HCT116 (cell line): ENCODE measurements at regions not wholly inside any gene's neighbourhood (a gene's known extent, or its start where the extent isn't known, plus 50 kb on each side); places are given as distances from the start of the nearest gene placed in this dataset.

Experiments
- ATAC-seq: fragments of 200-7000 bp; cut with Tn5 transposase; 2 replicates; pipeline ENCODE4 v1.9.1; 2020; ENCODE audit warnings: mild to moderate bottlenecking, moderate library complexity
- BruUV-seq: library from RNA; stranded (reverse); fragments of 400-500 nt; replicated peaks from 2 replicates; lab custom pipeline; 2021; lab: Mats Ljungman, UMichigan
- CTCF ChIA-PET: fragments of 300-600 bp; sonication (Branson Sonifier 250); formaldehyde crosslinking; loops from one replicate; lab custom pipeline; 2021; ENCODE audit warnings: antibody characterized with exemption; lab: Charles Lee
- POLR2A ChIA-PET: fragments of 300-600, 350-600 bp; sonication (Branson Sonifier 250); formaldehyde crosslinking; loops from one replicate; lab custom pipeline; 2021; ENCODE audit warnings: antibody characterized with exemption; lab: Charles Lee
- RAD21 ChIA-PET, 2 experiments: fragments of 300-600 bp; sonication (Branson Sonifier 250); formaldehyde crosslinking; loops; one replicate each; lab custom pipeline; 2023; ENCODE audit warnings: low total read pairs in 2 of 2; ENCODE audit not compliant: uncharacterized antibody in 2 of 2, unreplicated experiment in 2 of 2, low non-redundant PET in 1 of 2; lab: Charles Lee
- DNase-seq: peaks from one replicate; pipeline ENCODE4 v3.0.0-alpha.2; 2010; ENCODE audit warnings: low read depth, low spot score
- H2AFZ ChIP-seq: fragments of 200-600 bp; shearing (Covaris generic), sonication (generic); 2 replicates; pipeline ENCODE4 v1.6.1; 2017; ENCODE audit warnings: low read depth, mixed run types, mixed read lengths, antibody characterized with exemption, low read length; ENCODE audit not compliant: poor library complexity, severe bottlenecking
- H3K27ac ChIP-seq: 2 replicates; pipeline ENCODE4 v1.5.1; 2012; ENCODE audit warnings: low read depth, low read length
- H3K27me3 ChIP-seq: fragments of 200-600 bp; sonication (generic); 2 replicates; pipeline ENCODE4 v1.6.1; 2016; ENCODE audit warnings: mixed run types, low read length, mixed read lengths; ENCODE audit not compliant: insufficient read depth
- H3K36me3 ChIP-seq, 2 experiments: fragments of 200-500 bp in 1 of 2; fragments of 200-600 bp in 1 of 2; sonication (Bioruptor generic) in 1 of 2; sonication (generic) in 1 of 2; 2 replicates each; pipeline versions ENCODE4 v1.5.1 to v1.6.1; 2014 to 2016; ENCODE audit warnings: low read length in 2 of 2, inconsistent platforms in 1 of 2, mixed read lengths in 1 of 2, mixed run types in 1 of 2; ENCODE audit not compliant: insufficient read depth in 2 of 2, control insufficient read depth in 1 of 2
- H3K4me1 ChIP-seq, 2 experiments: fragments of 200-600 bp in 1 of 2; sonication (generic) in 1 of 2; 2 replicates each; pipeline versions ENCODE4 v1.5.1 to v1.6.1; 2012 to 2017; ENCODE audit warnings: low read length in 2 of 2, inconsistent platforms in 1 of 2, mild to moderate bottlenecking in 1 of 2, mixed read lengths in 1 of 2, mixed run types in 1 of 2, moderate library complexity in 1 of 2; ENCODE audit not compliant: insufficient read depth in 2 of 2, control insufficient read depth in 1 of 2
- H3K4me2 ChIP-seq: fragments of 200-600 bp; sonication (generic); 2 replicates; pipeline ENCODE4 v1.6.1; 2017; ENCODE audit warnings: mixed run types, low read length, mixed read lengths
- H3K4me3 ChIP-seq, 2 experiments: fragments of 200-600 bp in 1 of 2; sonication (generic) in 1 of 2; replicated peaks in 1 of 2; 2 replicates each; pipeline ENCODE4 v1.5.1; 2011 to 2016; ENCODE audit warnings: low read length in 2 of 2, control low read depth in 1 of 2, low read depth in 1 of 2, mild to moderate bottlenecking in 1 of 2, mixed read lengths in 1 of 2, mixed run types in 1 of 2
- H3K79me2 ChIP-seq: fragments of 200-600 bp; sonication (generic); 2 replicates; pipeline ENCODE4 v1.6.1; 2017; ENCODE audit warnings: mild to moderate bottlenecking, mixed run types, low read length, moderate library complexity, mixed read lengths; ENCODE audit not compliant: insufficient read depth
- H3K9ac ChIP-seq: fragments of 200-600 bp; sonication (generic); 2 replicates; pipeline ENCODE4 v1.6.1; 2016; ENCODE audit warnings: low read length, mixed read lengths
- H3K9me2 ChIP-seq: fragments of 200-600 bp; sonication (generic), shearing (Covaris generic); 2 replicates; pipeline ENCODE4 v1.6.1; 2017; ENCODE audit warnings: mixed run types, mild to moderate bottlenecking, moderate library complexity; ENCODE audit not compliant: insufficient read depth
- H3K9me3 ChIP-seq, 2 experiments: fragments of 200-500 bp in 1 of 2; fragments of 200-600 bp in 1 of 2; sonication (Bioruptor generic) in 1 of 2; sonication (generic) in 1 of 2; 2 replicates each; pipeline ENCODE4 v1.6.1; 2014 to 2017; ENCODE audit warnings: low read length in 2 of 2, mixed read lengths in 2 of 2, inconsistent platforms in 1 of 2, low read depth in 1 of 2, mild to moderate bottlenecking in 1 of 2, mixed run types in 1 of 2, moderate library complexity in 1 of 2; ENCODE audit not compliant: control insufficient read depth in 1 of 2, insufficient read depth in 1 of 2
- H4K20me1 ChIP-seq: fragments of 200-600 bp; sonication (generic), shearing (Covaris generic); 2 replicates; pipeline ENCODE4 v1.6.1; 2017; ENCODE audit warnings: mixed run types, mild to moderate bottlenecking, moderate library complexity; ENCODE audit not compliant: insufficient read depth
- ATF3 ChIP-seq: IDR thresholded peaks from 2 replicates; pipeline ENCODE4 v1.6.1; 2012
- EGR1 ChIP-seq: IDR thresholded peaks from 2 replicates; pipeline ENCODE4 v1.6.1; 2012; ENCODE audit warnings: low read depth
- ELF1 ChIP-seq: IDR thresholded peaks from 2 replicates; pipeline ENCODE4 v1.6.1; 2012; ENCODE audit warnings: low read depth, borderline replicate concordance
- EZH2 ChIP-seq: fragments of 200-600 bp; sonication (generic); IDR thresholded peaks from 2 replicates; pipeline ENCODE4 v1.6.1; 2017; ENCODE audit warnings: antibody characterized with exemption, mixed run types
- FOSL1 ChIP-seq: IDR thresholded peaks from 2 replicates; pipeline ENCODE4 v1.6.1; 2012; ENCODE audit warnings: low read depth
- JUND ChIP-seq: IDR thresholded peaks from 2 replicates; pipeline ENCODE4 v1.6.1; 2012
- MAX ChIP-seq: IDR thresholded peaks from 2 replicates; pipeline ENCODE4 v1.6.1; 2012
- POLR2A ChIP-seq: IDR thresholded peaks from 2 replicates; pipeline ENCODE4 v1.7.0; 2011; ENCODE audit warnings: borderline replicate concordance; ENCODE audit not compliant: insufficient read depth, insufficient read length; ENCODE audit errors: extremely low read depth
- RAD21 ChIP-seq: IDR thresholded peaks from 2 replicates; pipeline ENCODE4 v1.6.1; 2012; ENCODE audit warnings: low read depth, mild to moderate bottlenecking
- REST ChIP-seq: IDR thresholded peaks from 2 replicates; pipeline ENCODE4 v1.6.1; 2012; ENCODE audit warnings: low read depth
- SP1 ChIP-seq: IDR thresholded peaks from 2 replicates; pipeline ENCODE4 v1.6.1; 2012; ENCODE audit warnings: low read depth
- SRF ChIP-seq: IDR thresholded peaks from 2 replicates; pipeline ENCODE4 v1.6.1; 2012; ENCODE audit warnings: low read depth
- TCF7L2 ChIP-seq: IDR thresholded peaks from 2 replicates; pipeline ENCODE4 v1.7.0; 2011; ENCODE audit warnings: borderline replicate concordance, inconsistent platforms; ENCODE audit not compliant: insufficient read depth, insufficient read length; ENCODE audit errors: extremely low read depth
- YY1 ChIP-seq: IDR thresholded peaks from 2 replicates; pipeline ENCODE4 v1.6.1; 2011; ENCODE audit warnings: low read length, low read depth, moderate library complexity, mild to moderate bottlenecking; ENCODE audit not compliant: insufficient replicate concordance; ENCODE audit errors: extremely low read depth
- ZNF274 ChIP-seq: fragments of 200-500 bp; sonication (Bioruptor generic); IDR thresholded peaks from 2 replicates; pipeline ENCODE4 v1.6.1; 2014; ENCODE audit warnings: mild to moderate bottlenecking, low read depth, low read length, inconsistent platforms
- intact Hi-C: fragments of 100-400 bp; cut with micrococcal nuclease; formaldehyde crosslinking; loops from 2 replicates; pipeline ENCODE4 v1.10.0; 2022

- Histone ChIP-seq H3K4me2 (no peak overlapping the region), H3K4me3 (no peak overlapping the region), H3K36me3 (no peaks in the 10 kb centered on the region), H2AFZ (no peak overlapping the region), H4K20me1 (no peaks in the 10 kb centered on the region), H3K9me2 (no peaks in the 10 kb centered on the region), H3K27ac (no peak overlapping the region), H3K27me3 (no peaks in the 10 kb centered on the region), H3K9me3 (no peaks in the 10 kb centered on the region), H3K4me1 (no peaks in the 10 kb centered on the region), H3K9ac (no peak overlapping the region), H3K79me2 (no peaks in the 10 kb centered on the region)
- POLR2A ChIA-PET = no interaction called here
- TF ChIP-seq MAX = no peak
- TF ChIP-seq TCF7L2 = no peak
- ATAC-seq (no peak), DNase-seq (no peak)
- no TSS peak for BruUV-seq
- RAD21 ChIA-PET = no interaction called here
- intact Hi-C loops = no loop called here
- CTCF ChIA-PET = no interaction called here
These were observed 328.2 kb downstream of the DKK2 start for GRCh38 chr4:106707776-106708463.

- Histone ChIP-seq H3K4me2 (no peak overlapping the region), H3K36me3 (no peaks in the 10 kb centered on the region), H3K4me3 (no peak overlapping the region), H3K79me2 (no peaks in the 10 kb centered on the region), H2AFZ (no peak overlapping the region), H3K27ac (no peak overlapping the region), H3K27me3 (no peaks in the 10 kb centered on the region), H4K20me1 (no peaks in the 10 kb centered on the region), H3K9me2 (no peaks in the 10 kb centered on the region), H3K4me1 (no peaks in the 10 kb centered on the region), H3K9ac (no peak overlapping the region), H3K9me3 (no peaks in the 10 kb centered on the region)
- BruUV-seq = no TSS peak
- no peak for DNase-seq
- CTCF ChIA-PET = no interaction called here
- RAD21 ChIA-PET = no interaction called here
- POLR2A ChIA-PET = no interaction called here
- ATAC-seq = no peak
- intact Hi-C loops = no loop called here
- no peak for TF ChIP-seq POLR2A
- TF ChIP-seq YY1 = no peak
- TF ChIP-seq SP1 = no peak
- no peak for TF ChIP-seq JUND
- TF ChIP-seq ZNF274 = no peak
- no peak for TF ChIP-seq RAD21
- TF ChIP-seq ELF1 = no peak
- no peak for TF ChIP-seq EGR1
- TF ChIP-seq FOSL1 = no peak
- TF ChIP-seq EZH2 = no peak
- TF ChIP-seq REST = no peak
- no peak for TF ChIP-seq SRF
- no peak for TF ChIP-seq ATF3
These were observed 331.8 kb downstream of the DKK2 start for GRCh38 chr4:106704253-106704870.
